HFF-Myc (cell line): ENCODE measurements at regions not wholly inside any gene's neighbourhood (a gene's known extent, or its start where the extent isn't known, plus 50 kb on each side); places are given as distances from the start of the nearest gene placed in this dataset.

Source experiments
- DNase-seq: peaks from one replicate; pipeline ENCODE4 v3.0.0-alpha.2; 2011; ENCODE audit warnings: low read depth; ENCODE audit errors: extremely low read depth
- H3K4me3 ChIP-seq: replicated peaks from 2 replicates; pipeline ENCODE4 v1.5.1; 2011; ENCODE audit warnings: low read depth, mild to moderate bottlenecking, control low read depth, low read length
- CTCF ChIP-seq: IDR thresholded peaks from 2 replicates; pipeline ENCODE4 v1.5.1; 2012; ENCODE audit warnings: mild to moderate bottlenecking, low read depth, low read length, control low read depth; ENCODE audit errors: missing control alignments

- TF ChIP-seq CTCF: no peak
- H3K4me3 ChIP-seq: no peak overlapping the region
- DNase-seq: peak; percentile 15
These were observed 228.5 kb downstream of the NDFIP2 start for GRCh38 chr13:79709471-79709870.

- TF ChIP-seq CTCF: no peak
- no peak for DNase-seq
- H3K4me3 ChIP-seq: no peak overlapping the region
These were observed 222.8 kb downstream of the NDFIP2 start for GRCh38 chr13:79703772-79704171.

- DNase-seq: no peak
- TF ChIP-seq CTCF: no peak
- H3K4me3 ChIP-seq: no peak overlapping the region
These were observed 214.8 kb downstream of the NDFIP2 start for GRCh38 chr13:79695754-79696153.

- no peak overlapping the region for H3K4me3 ChIP-seq
- DNase-seq: peak; percentile 30
- no peak for TF ChIP-seq CTCF
These were observed 211.9 kb downstream of the NDFIP2 start for GRCh38 chr13:79692846-79693245.

- no peak overlapping the region for H3K4me3 ChIP-seq
- TF ChIP-seq CTCF: no peak
- DNase-seq: no peak
These were observed 210.9 kb downstream of the NDFIP2 start for GRCh38 chr13:79691826-79692225.

GRCh38 chr13:79688741-79689140 lies 207.8 kb downstream of the NDFIP2 start:
- no peak overlapping the region for H3K4me3 ChIP-seq
- no peak for DNase-seq
- no peak for TF ChIP-seq CTCF

GRCh38 chr13:79686441-79686840 lies 205.5 kb downstream of the NDFIP2 start:
- no peak overlapping the region for H3K4me3 ChIP-seq
- TF ChIP-seq CTCF: no peak
- no peak for DNase-seq
